Osteocyte (in vitro differentiated cells): ENCODE measurements at regions not wholly inside any gene's neighbourhood (a gene's known extent, or its start where the extent isn't known, plus 50 kb on each side); places are given as distances from the start of the nearest gene placed in this dataset.

Source experiments
- DNase-seq: peaks from one replicate; pipeline ENCODE4 v3.0.0; 2021; ENCODE audit warnings: mixed read lengths; ENCODE audit not compliant: unreplicated experiment; ENCODE audit errors: extremely low spot score
- H3K27ac Mint-ChIP-seq: one replicate; pipeline ENCODE4 v1.8.0; 2021; ENCODE audit warnings: mild to moderate bottlenecking, mixed read lengths; ENCODE audit not compliant: unreplicated experiment
- H3K27me3 Mint-ChIP-seq: one replicate; pipeline ENCODE4 v1.8.0; 2021; ENCODE audit warnings: mixed read lengths; ENCODE audit not compliant: unreplicated experiment
- H3K36me3 Mint-ChIP-seq: one replicate; pipeline ENCODE4 v1.8.0; 2021; ENCODE audit warnings: mixed read lengths; ENCODE audit not compliant: unreplicated experiment
- H3K4me1 Mint-ChIP-seq: one replicate; pipeline ENCODE4 v1.8.0; 2021; ENCODE audit warnings: mixed read lengths; ENCODE audit not compliant: unreplicated experiment
- H3K4me3 Mint-ChIP-seq: one replicate; pipeline ENCODE4 v1.8.0; 2021; ENCODE audit warnings: mild to moderate bottlenecking, moderate library complexity, mixed read lengths; ENCODE audit not compliant: unreplicated experiment
- H3K9me3 Mint-ChIP-seq: one replicate; pipeline ENCODE4 v1.8.0; 2021; ENCODE audit warnings: mixed read lengths; ENCODE audit not compliant: unreplicated experiment
- CTCF ChIP-seq: fragments of 200-600 bp; sonication (generic); IDR thresholded peaks from 2 replicates; pipeline ENCODE4 v1.5.0; 2021; ENCODE audit warnings: antibody characterized with exemption, mild to moderate bottlenecking, moderate library complexity

- Mint-ChIP-seq H3K4me1 (peaks cover 13% of the 10 kb centered on the region), H3K27ac (no peak overlapping the region), H3K36me3 (no peaks in the 10 kb centered on the region), H3K4me3 (no peak overlapping the region), H3K9me3 (peaks cover 11% of the 10 kb centered on the region), H3K27me3 (no peaks in the 10 kb centered on the region)
- DNase-seq, result peak; percentile 70
- no peak for TF ChIP-seq CTCF
These were observed 177.5 kb upstream of the CST7 start for GRCh38 chr20:24771542-24772061.

- peaks cover 13% of the 10 kb centered on the region for H3K4me1 Mint-ChIP-seq
- TF ChIP-seq CTCF, result no peak
- no peak overlapping the region for H3K27ac Mint-ChIP-seq
- peaks cover 11% of the 10 kb centered on the region for H3K9me3 Mint-ChIP-seq
- H3K27me3 Mint-ChIP-seq, result no peaks in the 10 kb centered on the region
- peak; percentile 57 for DNase-seq
- no peak overlapping the region for H3K4me3 Mint-ChIP-seq
- no peaks in the 10 kb centered on the region for H3K36me3 Mint-ChIP-seq
These were observed 176.4 kb upstream of the CST7 start for GRCh38 chr20:24772667-24773066.

GRCh38 chr20:24773168-24773567 is 175.9 kb upstream of the CST7 start:
- no peak for TF ChIP-seq CTCF

GRCh38 chr20:24773751-24774201 is 175.3 kb upstream of the CST7 start:
- H3K36me3 Mint-ChIP-seq, result no peaks in the 10 kb centered on the region
- DNase-seq, result peak; percentile 63
- TF ChIP-seq CTCF, result no peak
- H3K4me1 Mint-ChIP-seq, result peaks cover 13% of the 10 kb centered on the region
- H3K27ac Mint-ChIP-seq, result no peak overlapping the region
- peaks cover 11% of the 10 kb centered on the region for H3K9me3 Mint-ChIP-seq
- H3K4me3 Mint-ChIP-seq, result no peak overlapping the region
- H3K27me3 Mint-ChIP-seq, result no peaks in the 10 kb centered on the region

More at GRCh38 chr20:24773168-24773567, 175.9 kb upstream of the CST7 start:
- DNase-seq, result peak; percentile 46
- Mint-ChIP-seq H3K4me1 (peaks cover 13% of the 10 kb centered on the region), H3K27ac (no peak overlapping the region), H3K9me3 (peaks cover 11% of the 10 kb centered on the region), H3K4me3 (no peak overlapping the region), H3K27me3 (no peaks in the 10 kb centered on the region), H3K36me3 (no peaks in the 10 kb centered on the region)

- Mint-ChIP-seq H3K4me3 (no peak overlapping the region), H3K9me3 (peaks cover 11% of the 10 kb centered on the region), H3K36me3 (no peaks in the 10 kb centered on the region), H3K4me1 (peaks cover 13% of the 10 kb centered on the region), H3K27ac (no peak overlapping the region), H3K27me3 (no peaks in the 10 kb centered on the region)
- no peak for DNase-seq
- TF ChIP-seq CTCF, result no peak
These were observed 173.1 kb upstream of the CST7 start for GRCh38 chr20:24775966-24776365.
